SK-N-SH (cell line): ENCODE measurements at regions not wholly inside any gene's neighbourhood (a gene's known extent, or its start where the extent isn't known, plus 50 kb on each side); places are given as distances from the start of the nearest gene placed in this dataset.

Experiments used
- CTCF ChIA-PET: fragments of 300-600, 350-600 bp; formaldehyde crosslinking; extraction: SDS; loops from one replicate; lab custom pipeline; 2021; lab: Yijun Ruan, JAX
- POLR2A ChIA-PET: fragments of 350-600 bp; sonication (Branson Sonifier 250); formaldehyde crosslinking; extraction: SDS; loops from one replicate; lab custom pipeline; 2020; ENCODE audit warnings: antibody characterized with exemption, inconsistent platforms; lab: Yijun Ruan, JAX
- DNase-seq: peaks from one replicate; pipeline ENCODE4 v3.0.0; 2012
- H2AFZ ChIP-seq: fragments of 200-600 bp; sonication (generic); 2 replicates; pipeline ENCODE4 v1.8.1; 2016; ENCODE audit warnings: antibody characterized with exemption, mild to moderate bottlenecking, low read depth
- H3F3A ChIP-seq: fragments of 200-600 bp; sonication (generic); replicated peaks from 2 replicates; pipeline ENCODE3; 2016; ENCODE audit warnings: antibody characterized with exemption, mild to moderate bottlenecking; ENCODE audit not compliant: insufficient read depth
- H3K27ac ChIP-seq, 2 experiments: fragments of 200-500 bp in 1 of 2; fragments of 200-600 bp in 1 of 2; sonication (Bioruptor generic) in 1 of 2; sonication (generic), shearing (Covaris generic) in 1 of 2; 2 replicates each; pipeline versions ENCODE4 v1.5.1 to v1.6.1; 2014 to 2016; ENCODE audit warnings: low read depth in 2 of 2, inconsistent platforms in 1 of 2, low read length in 1 of 2, mild to moderate bottlenecking in 1 of 2, mixed read lengths in 1 of 2
- H3K27me3 ChIP-seq: fragments of 200-600 bp; sonication (generic), shearing (Covaris generic); 2 replicates; pipeline ENCODE4 v1.6.1; 2016; ENCODE audit warnings: mixed run types; ENCODE audit not compliant: insufficient read depth
- H3K36me3 ChIP-seq, 2 experiments: fragments of 200-500 bp in 1 of 2; fragments of 200-600 bp in 1 of 2; sonication (Bioruptor generic) in 1 of 2; sonication (generic) in 1 of 2; replicated peaks in 1 of 2; 2 replicates each; pipeline versions ENCODE3 to v1.5.1; 2014 to 2016; ENCODE audit warnings: low read length in 1 of 2, mild to moderate bottlenecking in 1 of 2; ENCODE audit not compliant: insufficient read depth in 2 of 2, control insufficient read depth in 1 of 2
- H3K4me1 ChIP-seq, 2 experiments: fragments of 200-500 bp in 1 of 2; fragments of 200-600 bp in 1 of 2; sonication (Bioruptor generic) in 1 of 2; sonication (generic), shearing (Covaris generic) in 1 of 2; 2 replicates each; pipeline versions ENCODE4 v1.5.1 to v1.6.1; 2014 to 2016; ENCODE audit warnings: low read depth in 1 of 2, low read length in 1 of 2, mixed run types in 1 of 2; ENCODE audit not compliant: insufficient read depth in 2 of 2, control insufficient read depth in 1 of 2
- H3K4me2 ChIP-seq: fragments of 200-600 bp; sonication (generic), shearing (Covaris generic); 2 replicates; pipeline ENCODE4 v1.6.1; 2017; ENCODE audit warnings: mixed run types
- H3K4me3 ChIP-seq, 2 experiments: fragments of 200-500 bp in 1 of 2; fragments of 200-600 bp in 1 of 2; sonication (Bioruptor generic) in 1 of 2; sonication (generic), shearing (Covaris generic) in 1 of 2; 2 replicates each; pipeline versions ENCODE4 v1.5.1 to v1.8.1; 2014 to 2016; ENCODE audit warnings: low read depth in 2 of 2, inconsistent platforms in 1 of 2, low read length in 1 of 2, mild to moderate bottlenecking in 1 of 2, mixed read lengths in 1 of 2, moderate library complexity in 1 of 2
- H3K79me2 ChIP-seq: fragments of 200-600 bp; sonication (generic); 2 replicates; pipeline ENCODE4 v1.8.1; 2017; ENCODE audit warnings: mild to moderate bottlenecking; ENCODE audit not compliant: insufficient read depth
- H3K9ac ChIP-seq: fragments of 200-600 bp; sonication (generic); 2 replicates; pipeline ENCODE4 v1.6.1; 2017; ENCODE audit warnings: mixed run types
- H3K9me2 ChIP-seq: fragments of 200-600 bp; sonication (generic); 2 replicates; pipeline ENCODE4 v1.6.1; 2017; ENCODE audit warnings: mixed run types
- H3K9me3 ChIP-seq: fragments of 200-600 bp; sonication (generic); 2 replicates; pipeline ENCODE4 v1.6.1; 2017; ENCODE audit warnings: mixed run types, mild to moderate bottlenecking, moderate library complexity
- H4K20me1 ChIP-seq: fragments of 200-600 bp; sonication (generic); 2 replicates; pipeline ENCODE4 v1.6.1; 2017; ENCODE audit warnings: mild to moderate bottlenecking, mixed run types; ENCODE audit not compliant: insufficient read depth
- CHD2 ChIP-seq: fragments of 150-350 bp; IDR thresholded peaks from 2 replicates; pipeline ENCODE4 v1.6.1; 2018; ENCODE audit warnings: low read length; ENCODE audit not compliant: partially characterized antibody
- CTCF ChIP-seq: fragments of 200-600 bp; sonication (generic); IDR thresholded peaks from 2 replicates; pipeline ENCODE4 v1.6.1; 2017; ENCODE audit warnings: antibody characterized with exemption, mild to moderate bottlenecking, moderate library complexity
- ELF1 ChIP-seq: IDR thresholded peaks from 2 replicates; pipeline ENCODE4 v1.4.0; 2012
- EP300 ChIP-seq, 2 experiments: IDR thresholded peaks; 2 replicates each; pipeline versions ENCODE4 v1.4.0 to v1.6.1; 2012; ENCODE audit warnings: borderline replicate concordance in 1 of 2, low read depth in 1 of 2, low read length in 1 of 2
- EZH2phosphoT487 ChIP-seq: fragments of 200-600 bp; sonication (generic); IDR thresholded peaks from 2 replicates; pipeline ENCODE4 v1.6.1; 2017; ENCODE audit warnings: low read depth, mixed run types, mild to moderate bottlenecking, antibody characterized with exemption, moderate library complexity, borderline replicate concordance
- FOSL2 ChIP-seq: IDR thresholded peaks from 2 replicates; pipeline ENCODE4 v1.4.0; 2012; ENCODE audit warnings: low read depth, mild to moderate bottlenecking, moderate library complexity, borderline replicate concordance
- FOXM1 ChIP-seq: IDR thresholded peaks from 2 replicates; pipeline ENCODE4 v1.4.0; 2012; ENCODE audit warnings: low read depth, mild to moderate bottlenecking
- GATA2 ChIP-seq: sonication (generic); formaldehyde crosslinking; IDR thresholded peaks from 2 replicates; pipeline ENCODE4 v1.5.0; 2020; ENCODE audit warnings: mild to moderate bottlenecking, missing genetic modification reagents
- IRF3 ChIP-seq: fragments of 150-350 bp; IDR thresholded peaks from 2 replicates; pipeline ENCODE4 v1.6.1; 2016; ENCODE audit warnings: mild to moderate bottlenecking, low read depth, low read length
- JUND ChIP-seq: IDR thresholded peaks from 2 replicates; pipeline ENCODE4 v1.4.0; 2012
- MAX ChIP-seq: IDR thresholded peaks from 2 replicates; pipeline ENCODE4 v1.4.0; 2012; ENCODE audit warnings: low read depth
- NFIC ChIP-seq: IDR thresholded peaks from 2 replicates; pipeline ENCODE4 v1.4.0; 2012; ENCODE audit warnings: borderline replicate concordance
- NRF1 ChIP-seq: IDR thresholded peaks from 2 replicates; pipeline ENCODE4 v1.6.1; 2012; ENCODE audit warnings: low read depth, mild to moderate bottlenecking, low read length
- PBX3 ChIP-seq: IDR thresholded peaks from 2 replicates; pipeline ENCODE4; 2012
- POLR2AphosphoS5 ChIP-seq: IDR thresholded peaks from 2 replicates; pipeline ENCODE4 v1.6.1; 2012; ENCODE audit warnings: low read depth, low read length
- RAD21 ChIP-seq: IDR thresholded peaks from 2 replicates; pipeline ENCODE4 v1.6.1; 2012; ENCODE audit warnings: mild to moderate bottlenecking, low read length
- RCOR1 ChIP-seq: fragments of 150-350 bp; IDR thresholded peaks from 2 replicates; pipeline ENCODE4 v1.6.1; 2017; ENCODE audit warnings: antibody characterized with exemption, low read length
- RXRA ChIP-seq: IDR thresholded peaks from 2 replicates; pipeline ENCODE4 v1.4.0; 2012; ENCODE audit warnings: low read depth, mild to moderate bottlenecking, borderline replicate concordance
- SIN3A ChIP-seq: IDR thresholded peaks from 2 replicates; pipeline ENCODE4 v1.6.1; 2012; ENCODE audit warnings: low read depth, mild to moderate bottlenecking, low read length, moderate library complexity, borderline replicate concordance
- SMC3 ChIP-seq: IDR thresholded peaks from 2 replicates; pipeline ENCODE4 v1.6.1; 2012; ENCODE audit warnings: low read depth, low read length, improper control_type of control experiment
- TEAD4 ChIP-seq: IDR thresholded peaks from 2 replicates; pipeline ENCODE4 v1.4.0; 2012; ENCODE audit warnings: mild to moderate bottlenecking, borderline replicate concordance; ENCODE audit not compliant: insufficient read depth
- USF1 ChIP-seq: IDR thresholded peaks from 2 replicates; pipeline ENCODE4 v1.4.0; 2012; ENCODE audit warnings: low read depth, borderline replicate concordance
- YY1 ChIP-seq: IDR thresholded peaks from 2 replicates; pipeline ENCODE4 v1.4.0; 2012; ENCODE audit warnings: low read depth, mild to moderate bottlenecking
- ZBTB33 ChIP-seq: IDR thresholded peaks from 2 replicates; pipeline ENCODE4 v1.4.0; 2012; ENCODE audit warnings: low read depth, borderline replicate concordance
- WGBS: methylation state at CpG from one replicate; pipeline ENCODE4 v1.1.6; 2017; ENCODE audit warnings: low lambda C conversion rate; 5-methylcytosine and 5-hydroxymethylcytosine counted together

- no peaks in the 10 kb centered on the region for H3K27me3 ChIP-seq
- DNase-seq, result no peak
- H3K9ac ChIP-seq, result no peak overlapping the region
Observed at GRCh38 chr16:62516001-62516400, 479.8 kb upstream of the CDH8 start.

More at GRCh38 chr16:62516001-62516400, 479.8 kb upstream of the CDH8 start:
- ChIA-PET POLR2A (no interaction called here), CTCF (no interaction called here)
- H3F3A ChIP-seq, result no peaks in the 10 kb centered on the region
- no peaks in the 10 kb centered on the region for H3K79me2 ChIP-seq
- 0% methylated on average over 1 of the region's 1 CpG for WGBS
- H3K36me3 ChIP-seq, result no peaks in the 10 kb centered on the region
- H3K9me3 ChIP-seq, result no peaks in the 10 kb centered on the region
- no peaks in the 10 kb centered on the region for H3K4me1 ChIP-seq
- H3K4me3 ChIP-seq, result no peak overlapping the region
- no peak overlapping the region for H3K27ac ChIP-seq
- H3K9me2 ChIP-seq, result no peaks in the 10 kb centered on the region
- no peak overlapping the region for H3K4me2 ChIP-seq
- no peaks in the 10 kb centered on the region for H4K20me1 ChIP-seq
- no peak overlapping the region for H2AFZ ChIP-seq
- TF ChIP-seq CTCF (no peak), EP300 (IDR thresholded peaks at IDR 0.05; ENCODE audit: borderline replicate concordance in 1 of 2, low read depth in 1 of 2, low read length in 1 of 2) (peak in 1 of 2 experiments; percentile 74; a peak in 1 of 4 replicates), POLR2AphosphoS5 (no peak), SIN3A (no peak), ELF1 (no peak), ZBTB33 (no peak), NRF1 (no peak), FOXM1 (no peak), CHD2 (no peak), TEAD4 (no peak), YY1 (no peak), JUND (no peak), RCOR1 (peak; percentile 63; the same call in 1 of the 2 replicates), RXRA (no peak), NFIC (no peak), USF1 (no peak), PBX3 (no peak), GATA2 (CRISPR knock-in tag) (peak; percentile 74), IRF3 (no peak), EZH2phosphoT487 (no peak), MAX (no peak), FOSL2 (no peak), SMC3 (no peak), RAD21 (no peak)
